PFSK-1 (cell line): ENCODE measurements at regions not wholly inside any gene's neighbourhood (a gene's known extent, or its start where the extent isn't known, plus 50 kb on each side); places are given as distances from the start of the nearest gene placed in this dataset.
A peak's percentile ranks its signal among the peaks of the same experiment; 100 is the strongest.

ENCODE experiments used
- FOXP2 ChIP-seq: optimal IDR thresholded peaks from 2 replicates; pipeline ENCODE3; 2011; ENCODE audit warnings: borderline replicate concordance, control low read depth, inconsistent platforms; ENCODE audit not compliant: insufficient read depth; ENCODE audit errors: extremely low read length, extremely low read depth
- POLR2AphosphoS5 ChIP-seq: IDR thresholded peaks from 2 replicates; pipeline ENCODE4 v1.6.1; 2012; ENCODE audit warnings: low read depth, mild to moderate bottlenecking, control low read depth, low read length, moderate library complexity
- REST ChIP-seq, 2 experiments: IDR thresholded peaks; 2 replicates each; pipeline versions ENCODE4 v1.6.1 to v1.8.0; 2011 to 2012; ENCODE audit warnings: low read depth in 2 of 2, low read length in 2 of 2, control low read depth in 1 of 2, inconsistent platforms in 1 of 2, mild to moderate bottlenecking in 1 of 2, moderate library complexity in 1 of 2; ENCODE audit not compliant: insufficient read depth in 1 of 2
- SIN3A ChIP-seq: IDR thresholded peaks from 2 replicates; pipeline ENCODE4 v1.6.1; 2012; ENCODE audit warnings: mild to moderate bottlenecking, low read length, moderate library complexity, borderline replicate concordance; ENCODE audit not compliant: insufficient read depth
- TAF1 ChIP-seq: IDR thresholded peaks from 2 replicates; pipeline ENCODE4 v1.6.1; 2012; ENCODE audit warnings: low read length, control low read depth, borderline replicate concordance; ENCODE audit not compliant: insufficient read depth

GRCh38 chr5:111984044-111984443, 227.1 kb upstream of the NREP start:
- TF ChIP-seq POLR2AphosphoS5 (no peak), FOXP2 (no peak), TAF1 (no peak), SIN3A (peak; percentile 70; the same call in 1 of the 2 replicates), REST (IDR thresholded peaks at IDR 0.05; ENCODE audit: insufficient read depth in 1 of 2, low read depth in 2 of 2, low read length in 2 of 2) (no peak)
